HL-60 (cell line): ENCODE measurements at regions not wholly inside any gene's neighbourhood (a gene's known extent, or its start where the extent isn't known, plus 50 kb on each side); places are given as distances from the start of the nearest gene placed in this dataset.
"Not testable (repeated sequence)": the region's sequence is repeated elsewhere in the genome, so short reads cannot be mapped to it uniquely, and the experiment has no call there.

Experiments
- DNase-seq, 2 experiments: peaks; one replicate each; pipeline ENCODE4 v3.0.0-alpha.2; 2010 to 2020; ENCODE audit warnings: low read depth in 1 of 2, low spot score in 1 of 2
- H3K27ac ChIP-seq: fragments of 250-450 bp; sonication (Bioruptor Pico); replicated peaks from 2 replicates; pipeline ENCODE4 v1.5.1; 2020; ENCODE audit warnings: mild to moderate bottlenecking, moderate library complexity
- H3K27me3 ChIP-seq: fragments of 250-450 bp; sonication (Bioruptor Pico); 2 replicates; pipeline ENCODE4 v1.5.1; 2021; ENCODE audit warnings: mild to moderate bottlenecking, moderate library complexity; ENCODE audit not compliant: insufficient read depth, poor library complexity, severe bottlenecking
- H3K4me3 ChIP-seq: replicated peaks from 2 replicates; pipeline ENCODE4 v1.5.1; 2011; ENCODE audit warnings: mild to moderate bottlenecking, control low read depth, low read length; ENCODE audit not compliant: insufficient read depth
- GABPA ChIP-seq: IDR thresholded peaks from 2 replicates; pipeline ENCODE4 v1.6.1; 2012; ENCODE audit warnings: low read depth
- POLR2AphosphoS5 ChIP-seq: IDR thresholded peaks from 2 replicates; pipeline ENCODE4 v1.6.1; 2012; ENCODE audit warnings: low read depth
- SPI1 ChIP-seq: IDR thresholded peaks from 2 replicates; pipeline ENCODE4 v1.6.1; 2012; ENCODE audit warnings: low read depth, mild to moderate bottlenecking, borderline replicate concordance
- TF ChIP-seq, protein P1 (sequence below): IDR thresholded peaks from 2 replicates; pipeline ENCODE4 v1.6.1; 2012; ENCODE audit warnings: low read depth; ENCODE audit not compliant: insufficient replicate concordance
- TF ChIP-seq, protein P2 (sequence below): IDR thresholded peaks from one replicate; pipeline ENCODE4 v1.5.1; 2011; ENCODE audit warnings: low read length, control low read depth, inconsistent platforms; ENCODE audit not compliant: insufficient read depth

DNA sequence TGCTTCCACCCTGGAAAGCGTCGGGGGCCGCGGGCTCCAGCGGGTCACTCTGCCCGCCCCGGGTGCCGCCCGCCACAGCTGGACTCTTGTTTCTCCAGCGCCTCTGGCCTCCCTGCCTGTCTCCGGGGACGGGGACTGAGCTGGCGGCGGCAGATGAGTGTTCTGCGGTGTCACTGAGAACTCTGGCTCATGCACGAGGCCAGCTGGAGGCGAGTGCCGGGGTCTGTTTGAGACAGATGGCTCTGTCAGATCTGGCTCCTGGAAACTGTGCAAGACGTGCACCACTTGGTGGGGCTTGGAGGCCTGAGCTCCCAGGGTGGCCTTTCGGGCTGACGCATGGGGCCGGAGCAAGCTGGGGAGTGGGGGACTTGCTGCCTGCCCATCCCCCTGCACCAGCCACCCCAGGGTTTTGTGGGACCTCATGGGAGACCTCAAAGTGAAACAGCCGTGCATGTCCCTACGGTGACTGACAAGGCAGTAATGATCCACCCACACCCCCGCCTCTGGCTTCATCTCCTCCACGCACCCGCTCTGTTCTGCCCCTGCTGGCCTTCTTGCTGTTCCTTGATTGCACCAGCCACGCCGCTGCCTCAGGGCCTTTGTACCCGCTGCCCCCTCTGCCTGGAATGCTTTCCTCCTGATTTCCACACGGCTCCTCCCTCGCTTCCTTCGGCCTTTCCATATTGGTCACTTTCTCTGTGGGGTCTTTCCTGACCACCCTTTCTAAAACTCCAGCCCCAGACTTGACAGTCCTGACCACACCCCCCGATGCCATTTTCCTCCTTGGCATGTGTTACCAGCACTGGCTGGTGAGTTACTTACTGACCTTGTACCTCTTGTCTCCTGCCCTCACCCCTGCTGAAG lies 174.9 kb upstream of the CIBAR2 start:
- no peak for DNase-seq
- TF ChIP-seq POLR2AphosphoS5 (no peak), SPI1 (no peak), GABPA (no peak)
- TF ChIP-seq, protein P1, sequence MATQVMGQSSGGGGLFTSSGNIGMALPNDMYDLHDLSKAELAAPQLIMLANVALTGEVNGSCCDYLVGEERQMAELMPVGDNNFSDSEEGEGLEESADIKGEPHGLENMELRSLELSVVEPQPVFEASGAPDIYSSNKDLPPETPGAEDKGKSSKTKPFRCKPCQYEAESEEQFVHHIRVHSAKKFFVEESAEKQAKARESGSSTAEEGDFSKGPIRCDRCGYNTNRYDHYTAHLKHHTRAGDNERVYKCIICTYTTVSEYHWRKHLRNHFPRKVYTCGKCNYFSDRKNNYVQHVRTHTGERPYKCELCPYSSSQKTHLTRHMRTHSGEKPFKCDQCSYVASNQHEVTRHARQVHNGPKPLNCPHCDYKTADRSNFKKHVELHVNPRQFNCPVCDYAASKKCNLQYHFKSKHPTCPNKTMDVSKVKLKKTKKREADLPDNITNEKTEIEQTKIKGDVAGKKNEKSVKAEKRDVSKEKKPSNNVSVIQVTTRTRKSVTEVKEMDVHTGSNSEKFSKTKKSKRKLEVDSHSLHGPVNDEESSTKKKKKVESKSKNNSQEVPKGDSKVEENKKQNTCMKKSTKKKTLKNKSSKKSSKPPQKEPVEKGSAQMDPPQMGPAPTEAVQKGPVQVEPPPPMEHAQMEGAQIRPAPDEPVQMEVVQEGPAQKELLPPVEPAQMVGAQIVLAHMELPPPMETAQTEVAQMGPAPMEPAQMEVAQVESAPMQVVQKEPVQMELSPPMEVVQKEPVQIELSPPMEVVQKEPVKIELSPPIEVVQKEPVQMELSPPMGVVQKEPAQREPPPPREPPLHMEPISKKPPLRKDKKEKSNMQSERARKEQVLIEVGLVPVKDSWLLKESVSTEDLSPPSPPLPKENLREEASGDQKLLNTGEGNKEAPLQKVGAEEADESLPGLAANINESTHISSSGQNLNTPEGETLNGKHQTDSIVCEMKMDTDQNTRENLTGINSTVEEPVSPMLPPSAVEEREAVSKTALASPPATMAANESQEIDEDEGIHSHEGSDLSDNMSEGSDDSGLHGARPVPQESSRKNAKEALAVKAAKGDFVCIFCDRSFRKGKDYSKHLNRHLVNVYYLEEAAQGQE: no peak
- TF ChIP-seq, protein P2, sequence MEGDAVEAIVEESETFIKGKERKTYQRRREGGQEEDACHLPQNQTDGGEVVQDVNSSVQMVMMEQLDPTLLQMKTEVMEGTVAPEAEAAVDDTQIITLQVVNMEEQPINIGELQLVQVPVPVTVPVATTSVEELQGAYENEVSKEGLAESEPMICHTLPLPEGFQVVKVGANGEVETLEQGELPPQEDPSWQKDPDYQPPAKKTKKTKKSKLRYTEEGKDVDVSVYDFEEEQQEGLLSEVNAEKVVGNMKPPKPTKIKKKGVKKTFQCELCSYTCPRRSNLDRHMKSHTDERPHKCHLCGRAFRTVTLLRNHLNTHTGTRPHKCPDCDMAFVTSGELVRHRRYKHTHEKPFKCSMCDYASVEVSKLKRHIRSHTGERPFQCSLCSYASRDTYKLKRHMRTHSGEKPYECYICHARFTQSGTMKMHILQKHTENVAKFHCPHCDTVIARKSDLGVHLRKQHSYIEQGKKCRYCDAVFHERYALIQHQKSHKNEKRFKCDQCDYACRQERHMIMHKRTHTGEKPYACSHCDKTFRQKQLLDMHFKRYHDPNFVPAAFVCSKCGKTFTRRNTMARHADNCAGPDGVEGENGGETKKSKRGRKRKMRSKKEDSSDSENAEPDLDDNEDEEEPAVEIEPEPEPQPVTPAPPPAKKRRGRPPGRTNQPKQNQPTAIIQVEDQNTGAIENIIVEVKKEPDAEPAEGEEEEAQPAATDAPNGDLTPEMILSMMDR: no peak
- Histone ChIP-seq H3K27ac (no peak overlapping the region), H3K27me3 (no peaks in the 10 kb centered on the region), H3K4me3 (no peak overlapping the region)

DNA sequence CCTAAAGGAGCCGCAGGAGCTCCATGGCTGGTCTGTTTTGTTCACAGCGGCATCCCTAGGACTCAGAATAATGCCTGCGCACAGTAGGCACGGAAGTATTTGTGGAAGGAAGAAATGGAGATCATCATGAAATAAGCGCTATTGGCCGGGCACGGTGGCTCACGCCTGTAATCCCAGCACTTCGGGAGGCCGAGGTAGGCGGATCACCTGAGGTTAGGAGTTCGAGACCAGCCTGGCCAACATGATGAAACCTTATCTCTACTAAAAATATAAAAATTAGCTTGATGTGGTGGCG lies 175.5 kb upstream of the CIBAR2 start:
- not testable (repeated sequence) for H3K27me3 ChIP-seq, H3K27ac ChIP-seq, DNase-seq, H3K4me3 ChIP-seq

DNA sequence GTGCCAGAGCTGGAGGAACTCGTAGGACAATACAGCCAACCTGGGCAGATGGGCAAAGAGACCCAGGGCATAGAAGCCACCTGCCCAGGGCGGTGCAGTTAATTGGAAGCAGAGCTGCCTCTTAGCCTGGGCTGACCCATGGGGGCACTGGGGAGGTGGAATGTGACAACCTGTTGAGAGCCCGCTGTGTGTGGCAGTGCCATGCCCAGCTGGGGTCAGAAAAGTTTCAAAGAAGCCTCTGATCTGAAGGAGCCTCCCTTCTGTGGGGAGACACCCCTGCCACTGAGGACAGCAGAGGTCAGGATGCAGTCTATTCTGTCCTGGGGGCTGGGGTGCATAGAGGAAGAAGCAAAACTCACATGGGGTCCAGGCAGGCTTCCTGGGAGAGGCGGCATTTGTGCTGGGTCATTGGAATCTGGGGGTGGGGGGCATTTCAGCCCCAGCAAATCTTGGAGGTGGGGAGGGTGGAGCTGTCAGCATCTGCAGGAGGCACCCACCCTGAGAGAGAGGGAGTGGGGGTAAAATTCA lies 176.1 kb upstream of the CIBAR2 start:
- TF ChIP-seq SPI1 (no peak), GABPA (no peak), POLR2AphosphoS5 (no peak)
- TF ChIP-seq, protein P2: no peak
- TF ChIP-seq, protein P1: no peak
- no peak overlapping the region for H3K27ac ChIP-seq
- H3K4me3 ChIP-seq: no peak overlapping the region
- no peak for DNase-seq
- H3K27me3 ChIP-seq: no peaks in the 10 kb centered on the region

DNA sequence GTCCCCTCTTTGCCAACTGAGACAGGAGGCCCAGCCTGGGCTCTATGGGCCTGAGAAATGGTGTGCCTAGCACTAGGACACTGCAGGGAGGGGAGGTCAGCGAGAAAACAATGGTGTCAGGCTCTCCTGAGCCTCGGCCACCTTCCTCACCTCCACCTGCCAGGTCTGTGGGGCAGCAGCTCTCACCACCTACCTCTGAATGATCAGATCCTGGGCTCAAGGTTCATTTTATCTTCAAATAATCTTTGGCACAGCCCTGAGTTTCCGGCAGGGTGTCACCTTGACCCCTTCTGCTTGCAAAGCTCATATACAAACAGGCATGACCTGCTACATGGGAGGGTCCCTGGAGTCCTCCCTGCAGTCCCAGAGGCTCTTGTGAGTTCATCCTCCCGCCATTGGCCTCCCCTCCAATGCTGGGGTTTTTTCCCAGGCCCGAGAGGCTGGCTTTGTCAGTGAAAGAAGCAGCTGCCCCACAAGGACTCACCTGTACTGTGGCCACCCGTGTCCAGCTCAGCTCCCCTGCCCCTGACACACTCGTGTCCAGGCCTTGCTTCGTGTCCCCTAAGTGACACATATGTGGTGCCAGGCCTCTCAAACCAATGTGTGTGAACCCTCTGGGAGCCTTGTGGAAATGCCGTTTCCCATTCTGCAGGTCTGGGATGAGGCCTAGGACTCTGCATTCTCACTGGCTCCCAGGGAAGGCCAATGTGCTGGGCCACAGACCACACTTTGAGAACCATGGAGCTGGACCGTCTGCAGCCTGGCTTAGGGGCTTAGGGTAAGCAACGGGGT lies 176.8 kb upstream of the CIBAR2 start:
- no peak overlapping the region for H3K27ac ChIP-seq
- no peak for DNase-seq
- no peak overlapping the region for H3K4me3 ChIP-seq
- no peak for TF ChIP-seq GABPA
- TF ChIP-seq POLR2AphosphoS5: no peak
- TF ChIP-seq SPI1: no peak
- TF ChIP-seq, protein P2: no peak
- TF ChIP-seq, protein P1: no peak
- no peaks in the 10 kb centered on the region for H3K27me3 ChIP-seq
